ENCODE measurements at regions not wholly inside any gene's neighbourhood (a gene's known extent, or its start where the extent isn't known, plus 50 kb on each side); places are given as distances from the start of the nearest gene placed in this dataset.
"Not testable (repeated sequence)": the region's sequence is repeated elsewhere in the genome, so short reads cannot be mapped to it uniquely, and the experiment has no call there.

GRCh38 chr17:63295839-63296590 is 150.1 kb downstream of the CYB561 start:
- peak; percentile 39 to 42 for DNase-seq

DNA sequence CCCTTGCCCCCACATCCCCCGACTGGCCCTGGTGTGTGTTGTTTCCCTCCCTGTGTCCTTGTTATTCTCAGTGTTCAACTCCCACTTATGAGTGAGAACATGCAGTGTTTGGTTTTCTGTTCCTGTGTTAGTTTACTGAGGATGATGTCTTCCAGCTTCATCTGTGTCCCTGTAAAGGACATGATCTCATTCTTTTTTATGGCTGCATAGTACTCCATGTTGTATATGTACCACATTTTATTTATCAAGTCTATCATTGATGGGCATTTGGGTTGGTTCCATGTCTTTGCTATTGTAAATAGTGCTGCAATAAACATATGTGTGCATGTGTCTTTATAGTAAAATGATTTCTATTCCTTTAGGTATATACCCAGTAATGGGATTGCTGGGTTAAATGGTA is 147.2 kb downstream of the CYB561 start:
- DNase-seq, result not testable (repeated sequence)

DNA sequence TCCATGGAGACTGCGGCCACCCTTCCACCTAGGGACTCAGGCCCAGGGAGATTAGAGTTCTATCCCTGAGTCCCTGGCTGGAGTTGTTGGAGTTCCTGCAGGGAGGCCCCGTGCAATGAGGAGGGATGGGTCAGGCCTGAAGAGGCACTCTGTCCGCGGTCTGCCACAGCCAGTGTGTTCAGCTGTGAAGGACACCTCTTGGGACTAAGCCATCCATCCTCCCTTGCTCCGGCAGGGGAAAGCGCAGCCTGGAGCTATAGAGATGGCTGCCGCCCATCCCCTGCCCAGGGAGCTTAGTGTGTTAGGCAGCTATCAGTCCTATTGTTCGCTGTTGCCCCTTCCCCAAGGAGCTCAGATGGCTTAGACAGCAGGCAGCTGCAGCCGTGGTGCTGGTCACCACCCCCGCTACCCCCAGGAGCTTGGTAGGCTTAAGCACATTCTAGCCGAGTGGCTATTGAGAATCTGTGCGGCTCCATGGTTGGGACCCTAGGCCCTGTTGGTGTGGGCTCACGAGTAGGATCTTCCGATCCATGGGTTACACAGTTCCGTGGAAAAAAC is 141.3 kb downstream of the CYB561 start:
- no peak for DNase-seq

- DNase-seq, result no peak
Measured at GRCh38 chr17:63305857-63306256, 140.2 kb downstream of the CYB561 start.

- DNase-seq, result no peak
Measured at GRCh38 chr17:63306855-63307254, 139.3 kb downstream of the CYB561 start.

DNA sequence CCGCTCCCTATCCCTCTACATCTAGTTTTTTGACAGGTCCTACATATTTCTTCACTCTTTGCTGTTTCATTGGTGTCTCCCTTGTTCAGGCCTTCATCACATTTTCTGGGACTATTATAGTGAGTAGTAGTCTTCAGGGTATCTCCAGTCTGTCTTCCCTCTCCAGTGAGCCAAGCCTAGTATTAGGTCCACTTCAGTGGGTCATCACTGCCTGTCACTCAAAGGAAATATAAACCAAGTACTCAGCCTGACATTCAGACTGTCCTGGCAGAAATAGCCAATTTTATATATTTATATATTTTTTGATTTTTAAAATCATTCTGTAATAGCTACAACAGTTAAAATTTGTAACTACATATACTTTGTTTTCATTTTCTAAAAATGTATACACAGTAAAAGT is 137.8 kb downstream of the CYB561 start:
- no peak for DNase-seq

GRCh38 chr17:63309021-63309420 is 137.1 kb downstream of the CYB561 start:
- no peak for DNase-seq

DNA sequence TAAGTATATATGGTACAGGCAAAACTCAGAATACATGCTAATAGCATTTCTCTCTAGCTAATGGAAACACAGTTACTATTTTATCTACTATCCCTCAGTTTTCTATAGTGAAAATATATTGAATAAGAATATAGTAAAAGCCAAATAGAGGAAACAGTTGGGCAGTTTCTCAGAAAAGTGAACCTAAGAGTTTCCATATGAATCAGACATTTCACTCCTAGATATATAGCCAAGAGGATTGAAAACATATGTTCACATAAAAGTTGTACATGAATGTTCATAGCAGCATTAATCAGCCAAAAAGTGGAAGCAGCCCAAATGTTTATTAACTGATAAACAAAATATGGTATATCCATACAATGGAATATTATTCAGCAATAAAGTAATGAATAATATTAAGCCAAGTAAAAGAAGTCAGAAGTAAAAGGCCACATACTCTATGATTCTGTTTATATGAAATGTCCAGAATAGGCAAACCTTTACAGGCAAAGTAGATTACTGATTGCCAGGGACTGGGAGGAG is 134.6 kb downstream of the CYB561 start:
- no peak for DNase-seq

GRCh38 chr17:63314761-63315160 is 131.3 kb downstream of the CYB561 start:
- DNase-seq, result no peak

DNA sequence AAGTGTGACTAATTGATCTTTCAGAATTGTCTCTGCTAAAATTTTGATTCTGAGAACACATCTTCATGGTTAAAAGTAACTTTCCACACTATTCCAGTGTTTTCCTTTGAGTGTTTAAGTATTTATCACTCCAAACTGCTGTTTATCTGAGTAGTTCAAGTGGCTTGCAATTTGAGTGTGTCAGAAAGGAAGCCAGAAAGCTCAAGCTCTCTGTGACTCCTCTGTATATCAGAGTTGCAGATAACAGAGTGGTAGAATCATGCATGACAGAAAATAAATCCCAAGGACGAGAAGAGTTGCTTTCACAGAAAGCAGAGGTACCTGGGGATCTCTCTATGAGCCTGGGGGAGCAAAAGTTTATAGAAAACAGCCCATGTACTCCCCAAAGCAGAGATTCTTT is 130.0 kb downstream of the CYB561 start:
- DNase-seq, result no peak

- DNase-seq, result no peak
Measured at GRCh38 chr17:63317166-63317840, 128.8 kb downstream of the CYB561 start.

DNA sequence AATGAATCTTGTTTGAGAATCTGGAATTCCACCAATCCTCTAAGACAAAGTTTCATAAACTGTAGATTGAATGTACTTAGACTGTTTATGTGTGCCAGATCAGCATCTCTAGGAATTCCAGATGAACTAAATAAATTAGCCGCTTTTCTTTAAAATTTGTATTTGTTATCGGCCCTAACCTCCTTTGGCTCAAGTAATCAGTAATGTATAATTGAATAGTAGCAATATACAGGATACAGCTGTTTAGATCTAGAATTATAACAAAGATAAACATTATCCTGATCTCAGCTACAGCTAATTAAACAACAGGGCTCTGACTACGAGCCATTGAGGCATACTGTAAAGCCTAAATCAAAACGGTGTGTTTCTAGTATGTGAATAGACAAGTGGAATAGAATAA is 120.3 kb downstream of the CYB561 start:
- no peak for DNase-seq

- no peak for DNase-seq
Measured at GRCh38 chr17:63329876-63330275, 116.2 kb downstream of the CYB561 start.

DNA sequence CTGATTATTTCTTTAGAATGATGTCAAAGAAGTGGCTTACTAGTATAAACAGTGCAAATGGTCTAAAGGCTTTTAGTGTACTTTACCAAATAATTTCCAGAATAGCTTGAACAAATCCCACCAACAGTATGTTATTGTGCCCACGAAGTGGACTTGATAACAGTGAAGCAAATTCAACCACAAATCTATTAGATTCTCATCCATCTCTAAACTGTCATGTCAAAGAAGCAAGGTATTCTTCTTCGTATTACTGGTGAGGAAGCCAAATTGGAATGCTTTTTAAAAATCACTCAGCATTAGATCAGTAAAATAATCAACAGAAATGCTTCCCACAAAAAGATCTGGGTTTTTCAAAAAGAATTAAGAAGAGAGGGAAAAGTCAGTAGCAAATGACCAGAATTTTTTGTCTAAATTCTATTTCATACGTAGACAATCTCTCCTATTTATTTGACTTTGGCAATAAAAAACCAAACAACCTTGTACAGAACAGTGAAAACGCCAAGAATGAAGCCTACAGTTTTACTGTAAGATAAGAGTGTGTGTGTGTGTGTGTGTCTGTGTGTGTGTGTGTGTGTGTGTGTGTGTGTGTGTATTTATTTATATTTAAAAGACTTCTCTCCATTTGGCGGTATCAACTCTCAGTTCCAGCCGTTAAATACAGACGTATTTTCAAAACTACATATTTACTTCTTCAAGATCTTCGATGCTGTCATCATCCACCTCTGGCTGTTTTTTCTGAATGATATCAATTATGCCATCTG is 114.6 kb downstream of the CYB561 start:
- no peak for DNase-seq

GRCh38 chr17:63332286-63332685 is 113.8 kb downstream of the CYB561 start:
- no peak for DNase-seq

DNA sequence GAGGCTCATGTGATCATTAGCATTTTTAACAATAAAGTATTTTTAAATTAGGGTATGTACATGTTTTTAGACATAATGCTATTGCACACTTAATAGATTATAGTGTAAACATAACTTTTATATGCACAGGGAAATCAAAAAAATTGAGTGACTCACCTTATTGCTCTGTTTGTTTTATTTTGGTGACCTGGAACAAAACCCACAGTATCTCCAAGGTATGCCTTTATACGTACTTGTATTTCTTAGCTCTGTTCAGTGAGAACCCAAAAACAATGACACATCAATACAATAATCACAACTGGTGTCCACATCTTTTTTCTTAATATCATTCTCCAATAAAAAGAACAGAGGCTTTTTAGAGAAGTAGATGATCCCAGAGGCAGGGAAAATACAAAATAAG is 112.2 kb downstream of the CYB561 start:
- no peak for DNase-seq

GRCh38 chr17:63335831-63336230 is 110.3 kb downstream of the CYB561 start:
- DNase-seq, result no peak

DNA sequence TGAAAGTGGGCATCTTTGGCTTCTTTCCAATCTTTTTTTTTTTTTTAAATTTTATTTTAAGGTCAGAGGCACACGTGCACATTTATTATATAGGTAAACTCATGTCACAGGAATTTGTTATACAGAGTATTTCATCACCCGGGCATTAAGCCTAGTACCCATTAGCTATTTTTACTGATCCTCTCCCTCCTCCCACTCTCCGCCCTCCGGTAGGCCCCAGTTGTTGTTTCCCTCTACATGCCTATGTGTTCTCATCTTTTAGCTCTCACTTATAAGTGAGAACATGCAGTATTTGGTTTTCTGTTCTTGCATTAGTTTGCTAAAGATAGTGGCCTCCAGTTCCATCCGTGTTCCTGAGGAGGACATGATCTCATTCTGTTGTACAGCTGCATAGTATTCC is 108.5 kb downstream of the CYB561 start:
- no peak for DNase-seq

GRCh38 chr17:63338272-63338671 is 107.8 kb downstream of the CYB561 start:
- DNase-seq, result no peak

GRCh38 chr17:63341276-63341675 is 104.8 kb downstream of the CYB561 start:
- no peak for DNase-seq

DNA sequence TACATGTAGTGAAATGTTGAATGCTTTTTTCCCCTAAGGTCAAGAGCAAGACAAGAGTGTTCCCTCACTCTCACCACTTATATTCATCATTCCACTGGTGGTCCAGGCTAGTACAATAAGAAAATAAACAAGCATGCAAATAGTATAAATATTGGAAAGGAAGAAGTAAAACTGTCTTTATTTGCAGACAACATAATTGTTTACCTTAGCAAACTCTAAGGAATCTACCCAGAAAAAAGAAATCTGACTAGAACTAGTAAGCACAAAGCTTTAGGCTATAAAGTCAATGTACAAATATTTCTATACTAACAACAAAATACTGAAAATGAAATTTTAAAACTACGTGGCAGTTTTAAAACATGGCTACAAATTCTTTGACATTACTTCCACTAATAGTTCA is 101.7 kb downstream of the CYB561 start:
- no peak for DNase-seq

DNA sequence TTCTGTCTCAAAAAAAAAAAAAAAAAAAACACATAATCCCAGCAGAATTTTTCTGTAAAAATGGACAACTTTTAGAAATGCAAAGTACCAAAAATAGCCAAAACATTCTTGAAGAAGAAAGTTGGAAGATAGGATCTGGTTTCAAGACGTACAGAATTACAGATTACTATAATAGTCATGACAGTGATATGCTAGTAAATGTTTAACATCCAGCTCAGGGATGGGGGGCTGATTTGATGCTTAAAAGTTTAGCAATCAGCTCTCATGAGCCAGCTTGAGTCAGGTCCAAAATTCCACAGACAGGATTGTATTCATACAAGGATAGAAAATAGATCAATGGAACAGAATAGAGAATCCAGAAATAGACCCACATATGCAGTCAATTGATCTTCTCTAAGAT is 100.5 kb downstream of the CYB561 start:
- no peak for DNase-seq

DNA sequence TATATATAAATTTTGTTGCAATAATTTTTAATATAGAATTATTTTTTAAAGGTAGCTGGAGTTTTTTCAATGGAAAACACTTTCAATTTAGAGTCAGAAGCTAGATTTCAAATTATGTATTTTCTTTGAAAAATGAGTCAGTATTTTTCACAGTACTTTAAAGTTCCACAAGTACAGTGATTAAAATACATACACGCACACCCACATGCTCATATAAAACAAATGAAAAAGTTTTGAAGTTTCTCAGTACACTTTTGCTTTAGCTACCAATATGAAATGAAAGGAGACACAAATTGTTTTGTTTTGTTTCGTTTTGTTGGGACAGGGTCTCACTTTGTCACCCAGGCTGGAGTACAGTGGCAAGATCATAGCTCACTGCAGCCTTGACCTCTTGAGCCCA is 98.6 kb downstream of the CYB561 start:
- DNase-seq, result no peak
